HG02970 (cell line): ENCODE measurements at regions not wholly inside any gene's neighbourhood (a gene's known extent, or its start where the extent isn't known, plus 50 kb on each side); places are given as distances from the start of the nearest gene placed in this dataset.

Experiments
- ATAC-seq: cut with Tn5 transposase; IDR thresholded peaks from one replicate; pipeline ENCODE4 v1.9.1; 2021; ENCODE audit warnings: mild to moderate bottlenecking, moderate library complexity, moderate number of reproducible peaks; ENCODE audit not compliant: unreplicated experiment, low FRiP score

DNA sequence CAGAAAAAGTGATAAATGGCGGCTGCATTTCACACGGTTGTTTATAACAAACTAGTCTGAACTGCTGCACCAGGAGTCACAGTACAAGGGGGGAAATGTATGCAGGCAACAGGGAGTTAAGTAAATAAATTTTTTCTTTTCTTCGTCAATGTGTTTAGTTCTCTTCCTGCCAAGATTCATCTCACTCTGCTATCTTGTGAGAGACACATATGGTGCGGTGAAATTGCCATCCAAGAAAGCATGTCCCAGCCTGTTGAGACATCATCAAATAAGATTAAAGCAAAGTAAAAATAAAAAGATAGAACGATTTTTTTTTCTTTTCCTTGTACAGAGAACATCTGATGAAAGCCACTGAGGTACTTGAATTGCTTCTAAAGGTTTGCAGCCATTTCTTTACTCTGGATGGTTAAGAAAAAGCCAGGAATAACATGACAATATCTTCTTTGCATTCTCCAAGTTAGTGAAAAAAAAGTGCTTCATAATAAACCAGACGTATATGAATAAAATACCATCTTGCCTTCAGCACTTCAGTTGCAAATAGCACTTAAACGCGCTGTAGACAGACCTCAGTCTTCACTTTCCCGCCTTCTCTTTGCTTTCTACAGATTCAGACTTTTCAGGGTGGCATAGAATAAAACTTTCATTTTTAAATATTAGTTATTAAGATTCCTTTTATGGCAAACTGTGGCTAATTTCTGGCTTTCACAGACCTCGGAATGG, 506.2 kb upstream of the ZFHX3 start:
- no peak for ATAC-seq

DNA sequence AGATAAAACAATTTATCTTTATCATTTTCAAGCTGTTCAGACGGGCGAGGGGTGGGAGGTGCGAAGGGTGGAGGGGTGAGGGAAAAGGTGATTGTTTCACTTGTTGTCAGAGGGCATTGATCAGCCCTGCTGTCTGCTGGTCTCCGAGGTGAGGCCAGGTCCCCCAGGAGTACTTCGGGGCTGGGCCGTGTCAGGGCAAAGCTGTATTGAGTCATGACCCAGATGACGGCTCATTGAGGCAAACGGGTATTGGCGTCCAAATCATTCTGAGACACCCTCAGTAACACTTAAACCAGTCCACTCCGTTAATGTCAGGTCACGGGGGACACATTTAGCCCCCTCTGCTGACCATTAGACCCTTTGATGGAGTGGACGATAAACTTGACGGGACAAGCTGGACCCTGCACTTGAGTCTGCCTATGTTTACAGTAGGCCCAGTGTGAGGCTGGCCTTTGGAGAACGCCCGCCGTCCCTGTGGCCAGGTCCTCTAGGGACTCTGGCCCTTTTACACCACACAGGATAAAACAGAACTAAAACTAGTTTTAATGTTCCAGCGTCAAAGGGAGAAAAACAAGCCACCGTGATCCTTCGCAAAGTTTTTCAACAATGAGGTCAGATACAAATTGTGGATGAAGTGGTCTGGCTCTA, 502.2 kb upstream of the ZFHX3 start:
- no peak for ATAC-seq

DNA sequence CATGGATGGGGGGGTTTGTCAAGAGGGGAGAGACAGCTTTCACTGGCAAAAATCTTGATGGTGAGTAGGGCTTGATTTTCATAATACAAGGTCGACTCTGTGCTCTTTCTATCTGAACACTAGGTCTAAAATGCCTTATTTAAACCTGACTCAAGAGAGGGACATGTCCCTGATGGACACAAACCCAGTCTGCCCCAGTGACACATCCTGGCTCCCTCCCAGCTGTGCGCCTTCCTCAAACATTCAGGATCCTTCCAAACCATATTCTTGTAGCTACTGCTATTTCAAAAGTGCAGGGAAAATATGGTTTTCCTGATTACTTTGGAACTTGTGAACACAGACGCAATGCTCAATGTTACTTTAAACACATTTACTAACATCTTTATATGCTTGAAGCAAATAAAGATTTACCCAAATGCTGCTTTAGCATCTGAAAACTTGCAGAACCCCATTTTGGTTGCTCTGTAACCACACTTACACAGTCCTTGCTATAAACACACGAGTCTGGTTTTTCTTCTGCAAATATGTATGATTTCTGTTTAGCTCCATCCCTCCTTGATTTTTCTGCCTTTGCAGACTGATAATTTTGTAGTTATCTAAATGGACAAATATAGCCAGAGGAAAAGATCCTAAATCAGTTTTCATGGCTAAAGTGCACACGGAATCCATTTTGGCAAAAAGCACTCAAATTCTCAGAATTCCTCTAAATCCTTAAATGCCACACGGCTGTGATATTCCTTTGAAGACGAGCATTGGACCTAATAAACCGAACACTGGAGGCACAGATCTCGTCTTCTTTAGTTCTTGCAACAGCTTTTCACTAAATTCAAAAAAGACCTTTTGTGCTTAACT, 499.9 kb upstream of the ZFHX3 start:
- no peak for ATAC-seq

GRCh38 chr16:73546341-73546845, 498.5 kb upstream of the ZFHX3 start:
- no peak for ATAC-seq

DNA sequence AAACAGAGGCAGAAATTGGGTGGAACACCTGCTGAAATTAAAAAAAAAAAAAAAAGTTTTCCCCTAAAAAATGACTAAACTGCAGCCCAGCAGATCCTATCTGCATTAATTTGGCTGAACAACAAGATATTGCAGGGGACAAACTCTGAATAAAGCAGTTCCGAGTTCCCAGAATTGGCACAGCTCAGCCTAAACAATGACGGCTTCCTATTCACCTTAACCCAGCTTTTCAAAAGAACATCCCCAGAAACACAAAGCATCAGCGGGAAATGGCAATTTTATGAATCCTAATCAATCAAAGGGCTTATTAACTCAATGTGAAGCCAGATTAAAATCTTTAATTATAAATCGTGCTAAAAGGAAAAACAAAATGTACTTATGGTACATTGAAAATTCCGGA, 497.8 kb upstream of the ZFHX3 start:
- no peak for ATAC-seq

DNA sequence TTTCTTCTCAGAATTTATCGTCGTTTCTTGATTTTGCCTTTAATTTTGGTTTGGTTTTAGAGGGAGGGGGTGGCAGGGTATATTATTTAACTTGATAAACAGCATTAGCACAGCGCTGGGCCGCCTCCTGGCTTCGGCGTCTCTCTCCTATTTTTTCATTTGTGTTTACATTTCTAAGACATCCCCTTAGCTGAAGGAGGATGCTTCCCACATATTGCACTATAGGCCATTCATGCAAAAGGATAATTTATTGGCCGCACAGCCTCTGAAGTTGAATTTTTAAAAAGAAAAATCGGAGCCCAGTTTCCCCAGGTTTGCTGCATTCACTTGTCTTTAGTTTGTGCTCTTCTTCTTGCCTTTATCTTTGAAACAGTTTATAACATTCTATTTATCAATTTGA, 497.4 kb upstream of the ZFHX3 start:
- ATAC-seq = no peak

DNA sequence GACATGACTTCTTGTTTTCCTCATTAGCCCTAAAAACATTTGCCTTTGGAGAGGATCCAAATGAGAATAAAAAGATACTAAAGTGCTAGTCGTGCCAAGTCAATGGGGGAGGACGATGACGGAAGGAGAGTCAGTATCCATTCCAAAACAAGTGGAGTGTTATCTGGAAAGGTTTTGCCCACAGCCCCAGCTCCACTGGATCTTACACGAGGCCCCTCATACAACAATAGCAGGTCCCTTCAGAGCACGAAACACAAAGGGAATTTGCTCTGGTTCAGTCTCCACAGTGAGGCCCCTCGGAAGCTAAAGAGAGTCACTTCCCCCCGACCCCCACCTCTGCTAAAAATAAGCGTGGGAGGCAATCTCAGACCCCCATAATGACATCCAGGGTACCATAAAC, 496.9 kb upstream of the ZFHX3 start:
- ATAC-seq = no peak

DNA sequence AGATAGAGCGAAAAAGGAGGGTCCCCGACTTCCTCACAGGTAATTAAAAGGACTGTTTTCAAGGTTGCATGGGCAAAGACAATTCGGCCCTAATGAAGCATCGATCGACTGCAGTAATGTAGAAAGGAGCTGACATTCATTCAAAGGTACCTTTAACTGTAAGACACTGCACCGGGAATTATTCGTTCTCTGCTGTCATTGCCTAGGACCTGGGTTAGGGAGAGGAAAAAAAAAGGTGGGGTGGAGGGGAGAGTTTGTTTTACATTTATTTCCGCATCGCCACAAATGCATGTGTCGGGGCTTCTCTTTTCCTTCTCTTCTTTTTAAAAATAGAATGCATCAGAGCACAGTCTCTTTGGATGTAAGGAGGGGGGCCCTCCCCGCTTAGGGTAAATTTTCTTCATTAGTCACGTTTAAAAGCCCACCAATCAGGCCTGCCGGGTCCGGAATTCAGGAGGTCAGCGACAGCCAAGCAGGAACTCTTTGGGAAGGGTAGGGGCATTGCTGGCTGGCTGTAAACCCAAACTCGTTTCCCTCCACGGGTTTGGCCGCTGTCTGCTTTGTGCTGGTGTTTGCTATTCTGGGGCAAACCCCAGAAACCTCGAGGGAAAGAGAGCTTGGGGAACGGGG, 496.2 kb upstream of the ZFHX3 start:
- no peak for ATAC-seq

GRCh38 chr16:73543331-73543969, 495.5 kb upstream of the ZFHX3 start:
- no peak for ATAC-seq

DNA sequence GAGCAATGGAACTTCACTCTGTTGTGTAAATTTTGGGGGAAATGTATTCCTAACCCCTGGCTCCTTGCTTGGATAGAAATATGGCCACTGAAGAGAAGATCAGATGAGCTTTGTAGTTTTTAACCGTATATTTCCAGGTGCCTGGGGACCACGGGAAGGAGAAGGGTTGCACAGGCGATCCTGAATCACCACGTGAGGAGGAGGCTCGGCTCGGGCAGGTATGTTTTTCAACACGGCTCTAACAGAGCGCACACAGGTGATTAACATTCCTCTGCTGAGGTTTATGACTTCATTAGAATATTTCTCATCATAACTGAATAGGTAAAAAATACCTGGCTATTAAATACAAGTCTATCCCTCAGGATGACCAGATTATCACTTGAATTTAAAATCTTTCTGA, 495.0 kb upstream of the ZFHX3 start:
- no peak for ATAC-seq

- no peak for ATAC-seq
Measured at GRCh38 chr16:73537921-73538320, 490.0 kb upstream of the ZFHX3 start.

DNA sequence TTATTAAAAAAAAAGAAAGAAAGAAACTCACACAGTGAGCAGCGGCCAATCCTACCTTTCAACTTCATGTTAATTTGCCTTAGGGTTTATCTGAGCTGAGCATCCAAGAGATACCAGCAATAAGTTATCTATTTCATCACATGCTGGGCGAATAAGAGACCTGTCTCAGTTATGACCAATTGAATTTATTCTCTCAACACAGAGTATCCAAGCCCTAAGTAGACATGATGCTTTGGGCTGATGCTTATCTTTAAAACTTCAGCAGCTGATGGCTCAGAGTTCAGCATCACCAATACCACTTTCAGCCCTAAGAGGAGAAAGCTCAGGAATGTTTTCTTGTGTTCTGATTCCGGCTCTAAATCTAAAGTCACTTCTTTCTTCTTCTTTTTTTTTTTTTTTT, 489.0 kb upstream of the ZFHX3 start:
- no peak for ATAC-seq

DNA sequence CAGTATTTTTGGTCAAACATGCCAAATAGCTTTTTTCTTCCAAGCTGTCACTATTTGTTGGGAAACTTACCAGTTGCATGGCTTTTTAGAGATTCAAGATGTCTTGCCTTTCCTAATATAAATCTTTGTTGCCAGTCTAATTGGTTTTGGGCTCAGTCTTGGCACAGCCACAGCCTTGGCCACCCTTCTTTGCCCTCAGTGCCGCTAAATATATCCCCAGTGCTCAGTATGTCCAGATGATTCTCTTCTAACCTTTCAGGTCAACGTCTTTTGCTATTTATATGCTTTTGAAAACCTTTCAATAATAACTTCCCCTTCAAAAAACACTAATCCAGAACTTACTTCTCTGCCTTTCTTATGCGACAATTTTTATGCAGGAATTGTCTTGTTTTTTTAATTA, 483.1 kb upstream of the ZFHX3 start:
- ATAC-seq = no peak

DNA sequence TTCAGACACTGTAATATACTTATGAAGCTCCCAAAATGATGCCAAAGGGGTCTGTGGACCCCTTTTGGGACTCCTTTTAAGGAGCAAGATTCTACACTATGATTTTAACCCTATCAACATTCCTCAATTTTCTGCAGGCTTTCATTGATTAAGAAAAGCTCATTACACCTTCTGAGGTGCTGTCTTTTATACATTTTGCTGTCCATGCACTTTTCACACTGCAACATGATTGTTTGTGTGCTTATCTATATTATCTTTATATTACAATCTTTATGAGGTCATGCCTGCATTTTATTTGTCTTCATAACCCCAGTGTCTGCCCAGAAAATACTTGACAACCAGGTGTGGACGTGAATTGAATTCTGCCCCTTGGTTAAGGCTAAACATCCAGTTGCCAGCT, 482.6 kb upstream of the ZFHX3 start:
- no peak for ATAC-seq

DNA sequence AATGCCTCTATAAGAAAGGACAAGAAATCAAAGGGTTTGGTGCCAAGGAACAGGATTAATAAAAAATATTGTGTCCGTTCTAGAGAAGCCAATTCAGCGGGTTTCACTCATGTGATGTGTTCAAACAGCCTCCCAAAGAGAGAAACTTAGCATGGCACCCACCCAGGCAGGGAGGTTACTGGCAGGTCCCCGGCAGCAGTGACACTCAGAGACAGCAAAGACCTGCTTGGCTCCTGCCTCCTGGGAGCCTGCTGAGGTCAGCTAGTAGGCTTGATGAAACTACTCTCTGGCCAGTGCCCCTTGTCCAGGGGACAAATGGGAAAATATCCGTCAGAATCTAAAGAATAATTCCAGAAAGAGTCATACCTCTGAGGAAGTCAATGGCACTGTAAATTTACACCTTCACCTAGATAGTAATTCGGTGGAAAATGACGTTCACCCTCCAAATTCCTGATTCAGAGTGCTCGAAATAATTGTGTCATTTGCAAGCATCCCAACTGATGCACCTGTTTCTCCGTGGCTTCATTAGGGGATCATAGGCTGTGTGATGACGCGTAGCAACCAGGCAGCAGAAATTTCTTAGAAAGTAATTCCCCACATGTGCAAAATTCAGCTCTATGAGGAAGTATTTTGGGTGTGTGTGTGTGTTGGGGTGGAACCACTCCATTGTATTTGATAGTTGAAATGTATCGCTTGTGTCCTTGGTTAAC, 481.5 kb upstream of the ZFHX3 start:
- no peak for ATAC-seq

- no peak for ATAC-seq
Measured at GRCh38 chr16:73527187-73527586, 479.3 kb upstream of the ZFHX3 start.

DNA sequence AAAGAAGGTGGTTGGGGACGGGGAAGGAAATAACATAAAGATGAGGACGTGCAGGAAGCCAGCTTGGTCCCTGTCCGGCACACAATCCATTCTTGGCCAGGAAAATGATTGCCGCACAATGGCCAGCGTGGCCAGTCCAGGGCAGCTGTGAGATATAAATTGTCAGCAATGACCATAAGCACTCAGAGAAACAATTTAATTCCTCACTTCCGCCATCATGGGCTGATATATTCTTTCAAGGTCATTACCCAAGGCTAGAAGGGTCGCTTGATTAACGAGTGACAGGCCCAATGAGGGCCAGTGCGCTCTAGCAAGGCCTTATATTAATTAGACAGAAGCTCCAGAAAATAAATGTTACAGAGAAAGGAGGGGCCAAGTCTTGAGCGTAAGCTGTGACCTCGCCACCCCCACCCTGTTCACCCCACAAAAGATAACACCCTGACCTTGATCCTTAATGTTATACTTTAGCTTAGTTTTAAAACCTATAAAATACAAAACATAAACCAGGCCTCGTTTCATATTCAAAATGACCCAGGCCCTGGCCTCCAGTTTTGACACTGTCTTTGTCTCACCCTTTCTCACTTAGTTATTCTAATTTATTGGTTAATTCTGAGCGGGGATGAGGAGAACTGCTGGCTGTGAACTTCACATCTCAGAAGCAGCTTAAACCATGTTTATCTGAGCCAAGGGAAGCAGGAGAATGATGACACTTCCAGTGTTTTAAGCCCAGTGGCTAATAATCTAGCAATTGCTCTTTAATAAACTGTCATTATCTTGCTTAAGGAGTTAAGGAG, 478.3 kb upstream of the ZFHX3 start:
- no peak for ATAC-seq

GRCh38 chr16:73523209-73523608, 475.3 kb upstream of the ZFHX3 start:
- ATAC-seq = no peak

DNA sequence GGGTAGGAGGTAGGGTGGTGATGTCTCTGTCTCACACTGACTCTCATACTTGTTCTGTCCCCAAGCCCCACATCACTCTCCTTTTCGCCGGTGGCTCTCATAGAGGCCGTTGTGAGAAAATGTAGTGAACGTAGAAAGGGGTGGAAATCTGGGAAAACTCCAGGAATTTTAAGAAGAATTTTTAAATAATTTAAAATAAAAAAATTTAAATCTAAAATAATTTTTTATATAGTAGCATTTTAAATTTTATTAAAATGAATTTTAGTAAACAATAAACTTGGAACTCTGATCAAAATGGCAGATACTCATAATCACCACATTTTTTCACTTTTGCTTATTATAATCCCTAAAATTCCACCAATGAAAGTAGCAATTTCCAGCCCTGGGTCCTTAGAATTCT, 473.6 kb upstream of the ZFHX3 start:
- no peak for ATAC-seq
